ENCODE measurements at regions not wholly inside any gene's neighbourhood (a gene's known extent, or its start where the extent isn't known, plus 50 kb on each side); places are given as distances from the start of the nearest gene placed in this dataset.

GRCh38 chr11:12618743-12619540 is 55.3 kb upstream of the TEAD1 start:
- peaks cover 0 to 5% (median 0%) of the 10 kb centered on the region in 3 donors for H3K36me3 Mint-ChIP-seq
- H3K4me3 ChIP-seq (ENCODE audit: low read length): no peak overlapping the region
- H3K27me3 Mint-ChIP-seq: peaks cover 0 to 5% of the 10 kb centered on the region in 2 donors
- no peak for DNase-seq
- peaks cover 11 to 27% (median 24%) of the 10 kb centered on the region in 5 donors for H3K9me3 Mint-ChIP-seq
- H3K27me3 ChIP-seq (ENCODE audit: insufficient read depth, low read length, poor library complexity, severe bottlenecking): no peaks in the 10 kb centered on the region
- no peak overlapping the region for H3K4me3 Mint-ChIP-seq
- H3K36me3 ChIP-seq (ENCODE audit: insufficient read depth, low read length): no peaks in the 10 kb centered on the region
- no peak overlapping the region for H3K27ac Mint-ChIP-seq
- H3K4me1 ChIP-seq (ENCODE audit: insufficient read depth, low read length): no peaks in the 10 kb centered on the region
- H3K9me3 ChIP-seq (ENCODE audit: low read length): no peaks in the 10 kb centered on the region
- no peaks in the 10 kb centered on the region for H3K4me1 Mint-ChIP-seq
- POLR2A ChIA-PET: no interaction called here
- CTCF ChIA-PET: no interaction called here
- no peak overlapping the region for H3K27ac ChIP-seq (ENCODE audit: low read depth, low read length)

- Mint-ChIP-seq H3K36me3 (peaks cover 0 to 5% (median 0%) of the 10 kb centered on the region in 3 donors), H3K9me3 (peaks cover 14 to 35% (median 26%) of the 10 kb centered on the region in 5 donors), H3K27ac (no peak overlapping the region), H3K27me3 (peaks cover 3% of the 10 kb centered on the region in 2 donors), H3K4me1 (no peaks in the 10 kb centered on the region), H3K4me3 (no peak overlapping the region)
- Histone ChIP-seq H3K27ac (ENCODE audit: low read depth, low read length) (no peak overlapping the region), H3K27me3 (ENCODE audit: insufficient read depth, low read length, poor library complexity, severe bottlenecking) (no peaks in the 10 kb centered on the region), H3K4me3 (ENCODE audit: low read length) (no peak overlapping the region), H3K36me3 (ENCODE audit: insufficient read depth, low read length) (no peaks in the 10 kb centered on the region), H3K9me3 (ENCODE audit: low read length) (no peaks in the 10 kb centered on the region), H3K4me1 (ENCODE audit: insufficient read depth, low read length) (no peaks in the 10 kb centered on the region)
- ChIA-PET CTCF (no interaction called here), POLR2A (no interaction called here)
- DNase-seq: no peak
Observed at GRCh38 chr11:12623869-12624268, 50.4 kb upstream of the TEAD1 start.

Measured in CD8-positive, alpha-beta memory T cell (primary cell).